Testis (tissue), 2 donors: ENCODE measurements at regions not wholly inside any gene's neighbourhood (a gene's known extent, or its start where the extent isn't known, plus 50 kb on each side); places are given as distances from the start of the nearest gene placed in this dataset.
"Not testable (repeated sequence)": the region's sequence is repeated elsewhere in the genome, so short reads cannot be mapped to it uniquely, and the experiment has no call there.

ENCODE experiments used
- DNase-seq: peaks from one replicate; pipeline ENCODE4 v3.0.0-alpha.2; 2019
- H3K27ac ChIP-seq, 2 donors: fragments of 200-600 bp; sonication (generic); one replicate each; pipeline ENCODE4 v1.5.1; 2019
- H3K27me3 ChIP-seq: fragments of 200-600 bp; sonication (generic); one replicate; pipeline ENCODE4 v1.5.1; 2019
- H3K36me3 ChIP-seq: fragments of 200-600 bp; sonication (generic); one replicate; pipeline ENCODE4 v1.5.1; 2017; ENCODE audit warnings: low read depth; ENCODE audit errors: missing control alignments
- H3K4me1 ChIP-seq: fragments of 200-600 bp; sonication (generic); one replicate; pipeline ENCODE4 v1.5.1; 2019
- H3K4me3 ChIP-seq, 2 donors: fragments of 200-600 bp; sonication (generic); one replicate each; pipeline ENCODE4 v1.5.1; 2017 to 2019
- H3K9me3 ChIP-seq: fragments of 200-600 bp; sonication (generic); one replicate; pipeline ENCODE4 v1.5.1; 2017
- CTCF ChIP-seq, 3 experiments: fragments of 450-650 bp in 2 of 3; fragments of 200-600 bp in 1 of 3; sonication (generic) in 1 of 3; IDR thresholded peaks; one replicate each; pipeline ENCODE4 v1.5.1; 2016 to 2019; ENCODE audit warnings: antibody characterized with exemption in 3 of 3, mild to moderate bottlenecking in 2 of 3, moderate library complexity in 1 of 3
- POLR2A ChIP-seq: fragments of 450-650 bp; IDR thresholded peaks from one replicate; pipeline ENCODE4 v1.6.1; 2017; ENCODE audit warnings: antibody characterized with exemption, mild to moderate bottlenecking, moderate library complexity
- WGBS, 2 donors: methylation state at CpG; one replicate each; pipeline ENCODE4 v1.1.5; 2018; 5-methylcytosine and 5-hydroxymethylcytosine counted together
- intact Hi-C: fragments of 100-400 bp; cut with DNase I; formaldehyde crosslinking; loops from one replicate; pipeline ENCODE4 v1.15.1; 2023; ENCODE audit warnings: low total_unique reads

GRCh38 chrX:109914114-109914849, 88.6 kb upstream of the TMEM164 start:
- H3K9me3 ChIP-seq: no peaks in the 10 kb centered on the region
- no peak overlapping the region for H3K27ac ChIP-seq
- H3K27me3 ChIP-seq: no peaks in the 10 kb centered on the region
- intact Hi-C loops: no loop called here
- DNase-seq: no peak
- H3K36me3 ChIP-seq: no peaks in the 10 kb centered on the region
- TF ChIP-seq CTCF (IDR thresholded peaks at IDR 0.05) (no peak), POLR2A (no peak)
- H3K4me1 ChIP-seq: no peaks in the 10 kb centered on the region
- 82 to 95% methylated on average over 8 of the region's 8 CpGs for WGBS, 2 donors
- H3K4me3 ChIP-seq: no peak overlapping the region

GRCh38 chrX:109918753-109919152, 84.2 kb upstream of the TMEM164 start:
- H3K27ac ChIP-seq: no peak overlapping the region
- intact Hi-C loops: no loop called here
- H3K27me3 ChIP-seq: no peaks in the 10 kb centered on the region
- WGBS, 2 donors: 85 to 100% methylated on average over 1 of the region's 1 CpG
- no peak overlapping the region for H3K4me3 ChIP-seq
- no peak for TF ChIP-seq POLR2A
- no peak for TF ChIP-seq CTCF (IDR thresholded peaks at IDR 0.05)
- H3K36me3 ChIP-seq: no peaks in the 10 kb centered on the region
- no peak for DNase-seq
- H3K4me1 ChIP-seq: no peaks in the 10 kb centered on the region
- no peaks in the 10 kb centered on the region for H3K9me3 ChIP-seq

- intact Hi-C loops: no loop called here
- TF ChIP-seq POLR2A: no peak
- no peak for TF ChIP-seq CTCF (IDR thresholded peaks at IDR 0.05)
- Histone ChIP-seq H3K27ac (no peak overlapping the region), H3K4me3 (no peak overlapping the region), H3K36me3 (no peaks in the 10 kb centered on the region), H3K4me1 (no peaks in the 10 kb centered on the region), H3K27me3 (no peaks in the 10 kb centered on the region), H3K9me3 (no peaks in the 10 kb centered on the region)
- no peak for DNase-seq
- WGBS, 2 donors: 85 to 88% methylated on average over 4 of the region's 4 CpGs
These were observed 82.6 kb upstream of the TMEM164 start for GRCh38 chrX:109920325-109920724.

- H3K36me3 ChIP-seq: no peaks in the 10 kb centered on the region
- no peaks in the 10 kb centered on the region for H3K27me3 ChIP-seq
- TF ChIP-seq CTCF (IDR thresholded peaks at IDR 0.05) (no peak), POLR2A (no peak)
- DNase-seq: no peak
- intact Hi-C loops: no loop called here
- 74 to 79% methylated on average over 2 of the region's 2 CpGs for WGBS, 2 donors
- H3K4me3 ChIP-seq: no peak overlapping the region
- no peaks in the 10 kb centered on the region for H3K9me3 ChIP-seq
- H3K4me1 ChIP-seq: no peaks in the 10 kb centered on the region
- no peak overlapping the region for H3K27ac ChIP-seq
These were observed 82.0 kb upstream of the TMEM164 start for GRCh38 chrX:109920868-109921267.

DNA sequence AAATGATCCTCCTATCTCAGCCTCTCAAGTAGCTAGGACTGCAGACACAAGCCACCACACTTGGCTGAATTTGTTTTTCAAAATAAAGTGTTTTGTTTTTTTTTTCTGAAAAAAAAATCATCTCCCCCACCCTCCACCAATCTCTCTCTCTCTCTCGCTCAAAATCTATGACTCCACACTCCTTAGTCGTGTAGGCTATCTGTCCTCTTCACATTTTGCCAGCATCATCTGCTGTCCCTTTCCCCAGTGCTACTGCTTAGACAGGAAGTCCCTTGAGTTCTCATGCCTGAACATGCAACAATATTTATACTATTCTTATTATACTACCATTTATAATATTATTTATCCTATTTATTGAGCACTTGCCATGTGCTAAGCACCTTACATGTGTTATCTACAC, 80.7 kb upstream of the TMEM164 start:
- H3K27me3 ChIP-seq: no peaks in the 10 kb centered on the region

DNA sequence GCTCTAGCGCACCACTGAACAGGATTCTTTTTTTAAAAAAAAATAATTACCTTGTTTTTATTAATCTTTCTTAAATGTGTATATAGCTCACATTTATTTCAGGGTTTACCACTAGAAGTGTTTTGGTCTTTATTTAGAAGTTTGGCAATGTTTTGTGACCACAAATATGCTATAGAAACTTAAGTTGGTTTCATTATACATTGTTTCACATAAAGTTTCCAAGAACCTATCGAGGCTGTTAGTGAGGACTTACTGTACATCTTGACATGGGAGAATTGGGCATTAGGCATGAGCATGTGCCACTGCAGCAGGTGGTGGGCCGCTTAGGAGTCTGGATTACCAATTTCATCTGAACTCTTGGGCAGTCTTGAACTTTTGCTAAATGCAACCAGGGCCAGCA, 77.9 kb upstream of the TMEM164 start:
- H3K4me3 ChIP-seq, H3K9me3 ChIP-seq, H3K36me3 ChIP-seq, intact Hi-C loops, H3K4me1 ChIP-seq, DNase-seq, H3K27ac ChIP-seq, H3K27me3 ChIP-seq: not testable (repeated sequence)
- 94% methylated on average over 3 of the region's 3 CpGs for WGBS, 2 donors

More for the DNA sequence above, 80.7 kb upstream of the TMEM164 start:
- intact Hi-C loops: no loop called here
- Histone ChIP-seq H3K36me3 (no peaks in the 10 kb centered on the region), H3K27ac (no peak overlapping the region), H3K9me3 (no peaks in the 10 kb centered on the region), H3K4me3 (no peak overlapping the region), H3K4me1 (no peaks in the 10 kb centered on the region)
- no peak for TF ChIP-seq CTCF (IDR thresholded peaks at IDR 0.05)
- no peak for TF ChIP-seq POLR2A
- no peak for DNase-seq
- 72 to 85% methylated on average over 2 of the region's 2 CpGs for WGBS, 2 donors
